Stimulated activated CD4-positive, alpha-beta T cell treated with anti-CD3 and anti-CD28 coated beads, TNF-alpha, amount 100 ng/mL, for 1 hour (primary cell): ENCODE measurements at regions not wholly inside any gene's neighbourhood (a gene's known extent, or its start where the extent isn't known, plus 50 kb on each side); places are given as distances from the start of the nearest gene placed in this dataset.

Experiments used
- DNase-seq, 3 donors: peaks; one replicate each; pipeline ENCODE4 v3.0.0-alpha.2; 2020; ENCODE audit warnings: low read depth in 3 of 3, low spot score in 1 of 3

DNA sequence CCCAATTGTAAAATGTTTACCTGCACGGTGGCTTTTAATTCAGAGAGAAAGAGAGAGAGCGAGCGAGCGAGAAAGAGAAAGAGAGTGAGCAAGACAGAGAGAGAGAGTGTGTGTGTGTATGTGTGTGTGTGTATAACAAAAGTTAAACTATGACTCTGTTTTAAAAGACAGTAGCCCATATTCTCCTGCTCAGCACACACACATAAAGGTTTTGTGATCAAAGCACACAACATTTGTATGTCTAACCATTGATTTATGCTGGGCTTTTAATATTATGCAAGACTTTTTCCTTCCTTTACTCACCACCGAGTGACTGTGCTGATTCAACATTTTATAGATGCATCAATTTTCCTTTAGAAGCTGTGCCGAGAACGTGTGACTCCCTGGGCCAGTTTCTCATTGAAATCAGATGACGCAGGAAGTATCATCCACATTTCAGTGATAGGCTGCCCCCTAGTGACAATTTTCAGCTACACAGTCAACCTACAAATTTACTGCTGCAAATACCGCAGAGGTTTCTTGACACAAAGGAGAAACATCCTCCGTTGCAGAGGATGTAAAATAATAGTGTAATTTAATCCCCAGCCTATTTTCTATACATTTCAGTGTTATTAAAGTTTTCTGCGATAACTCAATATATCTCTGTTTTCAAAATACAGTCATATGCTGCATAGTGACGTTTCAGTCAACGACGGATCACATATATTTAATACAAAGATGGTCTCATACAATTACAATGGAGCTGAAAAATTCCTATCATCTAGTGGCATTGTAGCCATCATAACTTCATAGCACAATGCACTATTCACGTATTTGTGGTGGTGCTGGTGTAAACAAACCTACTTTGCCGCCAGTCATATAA, 165.9 kb upstream of the TANK start:
- DNase-seq, result peak; percentile 21 to 52 (median 47)

DNA sequence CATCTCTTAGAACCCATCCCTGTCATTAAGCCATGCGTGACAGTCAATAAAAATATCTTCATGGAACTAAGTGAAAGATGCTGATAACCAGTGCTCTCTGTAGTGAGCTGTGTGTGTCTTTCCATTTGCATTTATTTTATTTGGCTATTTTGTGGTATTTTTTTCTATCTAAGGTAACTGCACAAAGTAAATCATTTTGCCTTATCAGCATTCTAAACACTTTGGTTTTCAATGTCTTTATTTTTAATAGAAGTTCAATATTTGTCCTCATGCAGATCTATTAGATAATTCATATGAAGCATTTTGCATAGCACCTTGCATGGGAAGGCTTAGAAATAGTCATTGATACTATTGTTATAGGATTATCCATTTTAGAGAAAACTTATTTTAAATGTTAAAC, 163.6 kb upstream of the TANK start:
- DNase-seq, result no peak

DNA sequence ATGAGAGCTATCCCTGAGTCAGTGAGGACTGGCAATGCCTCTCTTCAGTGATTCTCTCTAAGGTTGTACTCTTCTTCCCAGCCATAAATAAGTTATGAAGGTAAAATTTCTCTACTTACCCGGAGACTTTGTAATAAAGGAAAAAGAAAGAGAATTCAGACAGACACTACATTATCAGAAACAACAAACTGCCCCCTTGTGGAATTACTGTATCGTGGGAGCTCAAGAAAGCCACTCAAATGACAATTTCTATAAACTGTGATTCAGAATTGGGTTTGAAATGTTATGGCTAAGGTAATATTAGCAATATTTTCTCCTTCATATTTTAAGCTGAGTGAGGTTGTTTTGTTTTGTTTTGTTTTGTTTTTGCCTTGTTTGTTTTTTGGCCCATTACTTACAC, 155.8 kb upstream of the TANK start:
- no peak for DNase-seq

DNA sequence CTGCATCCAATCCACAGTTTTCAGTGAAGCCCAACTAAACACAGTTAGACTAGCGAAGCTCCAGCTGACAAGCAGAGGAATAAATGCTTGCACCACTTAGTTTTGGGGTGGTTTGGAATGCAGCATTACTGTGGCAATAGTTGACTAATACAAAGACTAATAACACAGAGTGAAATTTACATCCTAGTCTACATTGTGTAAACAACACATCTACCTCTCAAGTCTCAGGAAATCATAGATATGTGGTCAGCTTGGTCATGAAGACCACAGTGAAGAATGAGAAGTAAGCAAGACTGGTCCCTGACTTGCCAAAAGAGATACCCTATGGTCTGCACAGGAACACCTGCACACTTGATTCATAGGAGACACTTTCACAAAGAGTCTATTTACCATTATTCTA, 155.1 kb upstream of the TANK start:
- no peak for DNase-seq

DNA sequence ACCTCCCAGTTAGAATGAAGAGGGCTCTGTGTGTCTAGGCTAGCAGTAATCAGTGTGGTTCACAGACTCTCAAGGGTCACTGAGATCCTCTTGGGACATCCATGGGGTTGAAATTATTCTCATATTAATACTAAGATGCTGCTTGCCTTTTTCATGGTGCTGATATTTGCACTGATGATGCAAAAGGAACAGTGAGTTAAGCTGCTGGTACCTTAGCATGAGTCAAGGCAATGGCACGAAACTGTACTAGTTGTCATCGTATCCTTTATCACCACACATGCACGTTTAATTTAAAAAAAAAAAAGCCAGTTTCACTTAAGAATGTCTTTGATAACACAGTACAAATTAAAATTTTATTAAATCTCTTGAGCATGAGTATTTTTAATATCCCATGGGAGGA, 151.9 kb upstream of the TANK start:
- DNase-seq, result no peak

DNA sequence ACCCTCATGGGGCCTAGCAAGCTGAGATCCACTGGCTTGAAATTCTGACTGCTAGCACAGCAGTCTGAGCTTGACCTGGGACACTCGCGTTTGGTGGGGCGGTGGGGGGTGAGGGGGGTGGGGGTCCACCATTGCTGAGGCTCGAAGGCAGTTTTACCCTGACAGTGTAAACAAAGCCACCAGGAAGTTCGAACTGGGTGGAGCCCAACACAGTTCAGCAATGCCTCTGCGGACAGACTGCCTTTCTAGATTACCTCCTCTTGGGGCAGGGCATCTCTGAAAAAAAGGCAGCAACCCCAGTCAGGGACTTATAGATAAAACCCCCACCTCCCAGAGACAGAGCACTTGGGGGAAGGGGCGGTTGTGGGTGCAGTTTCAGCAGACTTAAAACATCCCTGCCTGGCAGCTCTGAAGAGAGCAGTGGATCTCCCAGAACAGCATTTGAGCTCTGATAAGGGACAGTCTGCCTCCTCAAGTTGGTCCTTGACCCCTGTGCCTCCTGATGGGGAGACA, 149.7 kb upstream of the TANK start:
- no peak for DNase-seq

DNA sequence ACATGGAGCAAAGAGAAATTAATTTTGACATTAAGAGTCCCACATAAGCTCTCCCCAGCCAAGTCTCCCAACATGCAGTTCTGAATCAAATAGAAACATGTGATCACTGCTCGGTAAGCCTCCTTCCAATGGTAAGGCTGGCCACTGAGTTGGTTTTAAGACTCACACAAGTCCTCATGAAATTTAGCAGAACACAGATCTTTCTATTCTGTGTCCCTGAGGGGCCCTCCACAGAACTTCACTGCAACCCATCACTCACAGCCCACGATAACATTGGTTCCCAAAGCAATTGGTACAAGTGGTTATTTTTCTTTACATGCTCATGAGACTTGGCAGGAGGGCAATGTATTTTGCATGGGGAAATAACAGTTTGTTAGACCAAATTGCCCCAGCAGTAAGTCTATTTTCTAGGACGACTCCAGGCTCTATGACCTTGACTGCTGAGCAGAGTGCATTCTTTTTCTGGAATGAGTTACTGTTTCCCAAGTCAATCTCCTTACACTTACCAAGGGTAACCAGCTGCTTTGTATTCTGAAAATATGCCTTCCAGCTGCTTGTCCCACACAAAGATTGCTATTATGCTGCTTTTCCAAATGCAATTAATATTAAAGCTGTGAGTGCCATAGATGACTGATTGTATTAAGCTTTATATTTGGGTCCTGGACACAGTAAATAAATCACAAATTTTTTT, 142.3 kb upstream of the TANK start:
- no peak for DNase-seq

DNA sequence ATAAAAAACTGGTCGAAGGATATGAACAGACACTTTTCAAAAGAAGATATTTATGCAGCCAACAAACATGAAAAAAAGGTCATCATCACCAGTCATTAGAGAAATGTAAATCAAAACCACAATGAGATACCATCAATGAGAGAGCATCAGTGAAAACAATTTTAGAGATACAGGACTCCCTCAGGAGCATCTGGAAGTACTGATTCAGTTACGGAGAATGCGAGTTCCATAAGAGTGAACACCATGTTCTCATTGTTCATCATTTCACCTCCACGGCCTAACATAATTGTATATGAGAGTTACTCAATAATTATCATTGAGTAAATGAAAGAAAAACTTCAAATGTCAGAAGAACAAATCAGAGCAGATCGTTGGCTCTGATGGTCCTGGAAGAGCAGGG, 140.9 kb upstream of the TANK start:
- no peak for DNase-seq

DNA sequence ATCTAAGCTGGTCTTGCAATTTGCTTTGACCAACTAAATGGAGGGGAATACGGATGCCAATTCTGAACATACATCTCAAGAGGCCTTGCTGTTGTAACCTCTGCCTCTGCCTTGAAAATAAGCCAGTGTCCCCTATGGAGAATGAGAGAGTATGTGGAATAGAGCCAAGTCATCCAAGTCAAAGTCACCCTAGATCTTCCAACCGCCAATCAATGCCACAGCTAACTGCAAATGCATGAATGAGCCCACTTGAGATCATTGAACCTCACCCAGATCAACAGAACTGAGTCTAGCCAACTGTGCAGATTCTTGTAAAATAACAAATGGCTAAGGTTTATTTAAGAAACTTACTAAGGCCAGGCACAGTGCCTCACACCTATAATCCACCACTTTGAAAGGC, 139.8 kb upstream of the TANK start:
- no peak for DNase-seq

DNA sequence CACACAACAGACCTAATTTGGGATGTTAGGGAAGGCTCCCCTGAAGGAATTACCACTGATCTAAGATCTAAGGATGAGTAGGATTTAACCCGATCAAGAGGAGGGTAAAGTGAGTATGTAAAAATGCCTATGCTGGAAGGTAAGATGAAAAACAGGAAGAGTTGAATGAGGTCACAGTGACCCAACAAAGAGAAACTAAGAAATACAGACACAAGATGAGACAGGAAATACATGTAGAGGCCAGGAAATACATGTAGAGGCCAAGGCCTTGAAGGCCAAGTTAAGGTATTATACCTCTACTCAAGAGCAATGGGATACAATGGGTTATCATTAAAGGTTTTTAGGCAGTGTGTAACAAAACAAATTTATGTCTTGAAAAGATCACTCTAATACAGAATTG, 131.6 kb upstream of the TANK start:
- DNase-seq, result no peak

DNA sequence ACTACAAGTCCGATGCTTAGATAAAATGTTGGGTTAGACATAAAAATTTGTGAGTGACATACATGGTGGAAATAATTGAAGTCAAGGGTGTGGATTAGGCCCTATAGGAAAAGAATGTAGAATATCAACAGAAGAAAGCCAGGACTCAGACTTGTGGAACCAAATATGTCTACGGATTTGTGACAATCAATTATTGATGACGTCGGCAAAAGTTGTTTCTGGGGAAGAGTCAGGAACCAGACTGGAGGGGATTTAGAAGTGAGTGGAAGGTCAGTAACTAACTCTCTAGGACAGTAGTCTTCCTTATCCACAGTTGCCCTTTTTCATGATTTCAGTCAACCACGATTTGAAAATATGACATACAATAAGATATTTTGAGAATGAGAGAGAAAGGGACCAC, 130.9 kb upstream of the TANK start:
- DNase-seq, result no peak

DNA sequence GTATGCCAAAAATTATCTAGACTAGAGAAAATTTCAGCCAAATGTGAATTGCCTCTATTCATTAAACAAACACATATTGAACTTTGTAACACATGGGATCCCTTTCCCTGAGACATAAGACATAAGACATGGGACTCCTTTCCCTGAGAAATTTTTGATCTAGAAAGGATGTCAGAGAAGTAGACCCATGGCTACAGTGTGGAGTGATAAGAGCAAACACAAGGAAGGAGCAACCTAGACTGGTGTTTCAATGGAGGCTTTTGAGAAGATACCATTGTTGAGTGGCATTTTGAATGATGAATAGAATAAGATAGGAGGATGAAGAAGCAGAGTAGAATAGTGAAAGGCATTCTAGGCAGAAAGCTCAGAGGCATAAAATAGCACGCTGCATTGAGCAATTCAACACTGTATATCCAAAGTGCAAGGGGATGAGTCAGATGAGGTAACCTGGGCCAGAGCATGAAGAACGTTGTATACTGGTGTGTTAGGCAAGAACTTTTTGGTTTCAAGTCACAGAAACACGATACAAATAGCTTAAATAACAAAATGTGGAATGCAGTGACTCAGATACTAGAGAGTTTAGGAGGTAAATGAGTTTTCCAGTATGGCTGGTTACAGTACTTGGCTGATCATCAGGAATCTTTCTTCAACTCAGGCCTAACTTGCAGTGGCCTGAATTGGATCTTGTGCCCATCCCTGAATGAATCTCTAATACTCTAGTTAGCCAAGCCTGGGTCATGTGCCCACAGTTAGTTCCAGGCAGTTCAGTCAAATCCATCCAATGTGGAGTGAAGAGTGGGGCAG, 129.8 kb upstream of the TANK start:
- DNase-seq, result no peak

DNA sequence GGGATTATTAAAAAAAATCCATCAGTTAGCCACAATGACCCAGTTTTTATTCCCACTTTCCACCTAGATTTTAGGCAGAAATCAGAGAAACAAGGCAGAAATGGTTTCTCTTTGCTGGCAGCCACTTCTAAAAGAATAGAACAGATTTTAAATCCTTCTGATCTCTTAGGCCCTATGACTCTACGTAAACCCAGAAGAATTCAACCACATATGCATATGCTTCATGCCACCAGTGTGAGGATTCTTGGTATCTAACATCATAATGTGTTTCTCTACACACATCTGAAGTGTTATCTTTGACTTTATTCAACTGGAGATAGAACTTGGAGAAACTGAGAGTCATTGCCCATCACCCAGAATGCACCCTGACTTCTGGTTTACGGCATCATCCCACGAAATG, 128.7 kb upstream of the TANK start:
- no peak for DNase-seq

DNA sequence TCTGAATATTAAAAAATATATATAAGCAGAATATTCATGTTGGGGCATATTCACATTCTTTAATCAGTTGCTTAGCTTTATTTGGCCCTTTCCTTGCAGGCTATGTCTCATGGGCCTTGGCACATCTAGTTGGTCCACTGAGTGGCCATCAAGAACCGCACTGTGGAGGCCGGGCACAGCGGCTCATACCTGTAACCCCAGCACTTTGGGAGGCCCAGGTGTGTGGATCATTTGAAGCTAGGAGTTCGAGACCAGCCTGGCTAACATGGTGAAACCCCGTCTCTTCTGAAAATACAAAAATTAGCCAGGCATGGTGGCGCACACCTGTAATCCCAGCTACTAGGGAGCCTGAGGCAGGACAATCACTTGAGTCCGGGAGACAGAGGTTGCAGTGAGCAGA, 127.6 kb upstream of the TANK start:
- DNase-seq, result no peak

DNA sequence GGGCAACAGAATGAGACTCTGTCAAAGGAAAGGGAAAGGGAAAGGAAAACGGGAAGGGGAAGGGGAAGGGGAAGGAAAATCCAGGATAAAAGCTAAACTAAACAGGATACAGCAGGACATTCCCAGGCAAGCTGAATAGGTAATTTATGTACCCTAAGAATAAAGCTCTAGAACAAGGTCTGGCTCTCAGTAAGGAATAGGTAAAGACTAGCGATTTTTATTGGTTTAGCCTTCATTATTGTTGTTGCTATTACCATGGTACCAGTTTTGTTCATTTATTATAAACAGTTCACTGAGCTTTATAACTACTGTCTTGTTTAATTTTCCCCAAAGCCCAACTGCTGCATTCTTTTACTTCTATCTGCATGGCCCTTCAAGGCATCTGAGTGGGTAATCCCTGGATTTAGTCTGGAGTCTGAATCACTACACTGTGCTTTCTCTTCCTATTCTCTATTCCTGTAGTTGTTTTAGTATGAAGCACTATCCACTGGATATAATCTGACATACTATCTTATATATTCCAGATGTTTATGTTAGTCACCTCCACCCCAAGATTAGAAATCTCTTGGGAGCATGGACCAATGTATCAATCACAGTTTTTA, 127.1 kb upstream of the TANK start:
- DNase-seq, result no peak

DNA sequence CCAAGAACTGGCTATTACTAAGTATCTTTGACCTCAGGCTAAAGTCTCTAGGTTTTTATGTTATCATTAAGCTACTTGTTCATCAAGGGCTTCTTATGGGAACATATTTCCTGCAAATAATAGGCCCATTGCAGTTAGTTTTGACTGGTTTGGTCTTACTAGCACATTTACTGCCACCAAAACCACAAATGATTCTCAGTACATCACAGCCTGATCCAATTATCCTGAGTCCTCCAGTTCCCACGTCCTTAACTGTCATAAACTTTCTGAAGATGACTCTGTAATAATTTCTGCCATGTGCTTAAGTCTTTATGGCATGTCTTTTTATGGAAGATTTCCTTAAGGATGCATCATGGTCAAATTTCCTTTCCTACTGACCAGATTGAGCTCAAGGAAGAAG, 123.3 kb upstream of the TANK start:
- no peak for DNase-seq

DNA sequence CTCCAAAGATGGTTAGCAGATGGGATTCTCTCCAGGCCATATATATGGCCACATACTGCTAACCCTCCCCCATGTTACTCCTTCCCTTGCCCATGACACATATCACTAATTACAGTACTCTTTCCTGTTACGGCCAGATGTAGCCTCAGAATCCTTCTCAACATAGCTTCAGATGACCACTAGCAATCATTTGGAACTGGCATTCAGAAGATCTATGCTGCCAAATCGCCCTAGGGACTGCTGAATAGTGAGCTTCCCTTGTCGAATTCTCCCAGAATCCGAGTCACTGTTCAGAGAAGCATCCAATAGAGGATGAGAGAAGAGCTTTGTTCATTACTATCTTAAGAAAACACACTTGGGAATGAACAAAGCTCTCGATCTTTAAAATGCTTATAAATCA, 121.2 kb upstream of the TANK start:
- DNase-seq, result no peak

DNA sequence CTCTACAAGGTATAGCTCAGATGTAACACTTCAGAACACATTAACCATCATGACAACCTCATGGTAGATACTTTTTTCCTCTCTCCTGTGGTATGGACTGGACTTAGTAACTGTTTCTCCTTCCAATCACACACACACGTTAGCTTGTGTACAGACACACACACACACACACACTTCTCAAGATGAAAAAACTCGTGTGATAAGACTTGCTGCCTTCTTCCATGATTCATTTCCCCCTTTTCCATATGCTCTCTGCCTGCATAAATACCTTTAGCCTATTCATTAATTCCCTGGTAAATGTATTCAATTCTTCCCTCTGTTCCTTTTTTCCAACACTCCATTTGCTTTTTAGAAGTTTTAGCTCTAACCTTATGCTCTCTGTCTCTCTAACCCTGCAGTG, 118.9 kb upstream of the TANK start:
- DNase-seq, result no peak

DNA sequence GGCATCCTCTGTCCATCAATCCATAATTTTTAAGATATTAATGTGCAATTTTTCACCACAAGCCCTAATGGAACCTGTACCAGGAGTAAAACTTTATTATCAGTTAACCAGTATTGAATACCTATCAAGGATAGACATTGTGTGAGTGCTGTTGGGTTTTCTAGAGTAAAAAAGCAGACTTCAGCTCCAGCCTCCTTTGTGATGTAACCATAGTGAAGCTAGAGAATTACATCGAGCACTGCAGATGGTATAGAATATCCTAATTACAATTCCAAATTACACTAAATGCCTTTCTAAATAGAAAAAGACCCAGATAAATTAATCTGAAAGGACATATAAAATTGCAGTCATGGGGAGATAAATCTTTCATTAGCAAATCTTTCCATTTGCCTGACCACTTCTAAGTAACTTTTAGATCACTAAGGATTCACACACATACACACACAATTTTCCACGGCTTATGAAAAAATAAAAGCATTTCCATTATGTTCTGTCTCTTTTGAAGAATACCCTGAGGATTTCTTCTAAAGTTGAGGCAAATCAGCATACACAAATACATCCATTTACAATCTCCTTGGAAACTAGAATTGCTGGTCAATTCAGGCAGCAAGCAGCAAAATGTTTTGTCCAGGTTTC, 117.1 kb upstream of the TANK start:
- no peak for DNase-seq

DNA sequence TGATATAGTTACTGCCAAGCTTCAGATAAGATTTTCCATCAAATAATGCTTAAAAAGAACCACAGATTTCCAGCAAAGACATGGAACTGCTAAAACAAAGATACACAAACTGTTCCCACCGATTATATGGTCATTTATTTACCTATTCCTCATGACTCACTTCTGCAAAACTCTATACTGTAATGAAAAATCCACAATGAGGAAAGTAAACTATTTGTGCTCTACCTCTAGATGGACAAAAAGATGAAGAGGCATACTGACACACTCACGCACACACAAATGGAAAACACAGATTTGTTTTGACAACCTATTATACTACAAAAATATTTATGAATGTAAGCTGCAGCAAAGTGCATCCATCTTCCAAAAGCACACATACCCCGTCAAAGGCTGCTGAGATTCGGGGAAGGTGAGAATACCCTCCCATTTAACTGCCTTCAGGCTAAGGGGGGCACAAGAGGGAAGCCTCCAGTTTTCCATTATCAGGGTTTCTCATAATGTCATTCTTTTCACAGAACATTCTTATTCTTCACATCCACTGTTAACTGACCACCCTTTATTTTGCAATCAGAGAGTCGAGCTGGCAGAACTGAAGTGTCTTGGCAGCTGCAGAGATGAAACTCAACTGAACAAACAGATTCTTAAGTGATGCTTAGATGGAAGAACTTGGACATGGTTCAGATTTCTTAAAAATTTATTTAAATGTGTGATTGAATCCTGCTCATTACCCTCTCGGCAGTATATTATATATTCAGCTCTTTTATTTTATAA, 115.9 kb upstream of the TANK start:
- DNase-seq, result no peak
